Urinary bladder (tissue), 3 donors: ENCODE measurements at regions not wholly inside any gene's neighbourhood (a gene's known extent, or its start where the extent isn't known, plus 50 kb on each side); places are given as distances from the start of the nearest gene placed in this dataset.
"Not testable (repeated sequence)": the region's sequence is repeated elsewhere in the genome, so short reads cannot be mapped to it uniquely, and the experiment has no call there.

ENCODE experiments used
- DNase-seq: peaks from one replicate; pipeline ENCODE4 v3.0.0-alpha.2; 2015; ENCODE audit errors: extremely low spot score
- H3K27ac ChIP-seq: one replicate; pipeline ENCODE4 v1.5.1; 2013; ENCODE audit warnings: low read depth, mild to moderate bottlenecking, moderate library complexity
- H3K36me3 ChIP-seq: one replicate; pipeline ENCODE4 v1.6.1; 2013; ENCODE audit warnings: mild to moderate bottlenecking, moderate library complexity; ENCODE audit not compliant: insufficient read depth
- H3K4me1 ChIP-seq: one replicate; pipeline ENCODE4 v1.6.1; 2013; ENCODE audit warnings: mild to moderate bottlenecking, moderate library complexity; ENCODE audit not compliant: insufficient read depth
- H3K4me3 ChIP-seq: one replicate; pipeline ENCODE4 v1.5.1; 2013; ENCODE audit warnings: low read depth, low read length
- WGBS: extraction: QIAGEN DNeasy Blood & Tissue Kit; methylation state at CpG from one replicate; pipeline ENCODE4 v1.1.7; 2013; 5-methylcytosine and 5-hydroxymethylcytosine counted together
- donor health status: healthy with polysubstance abuse.
- donor health status: healthy.

DNA sequence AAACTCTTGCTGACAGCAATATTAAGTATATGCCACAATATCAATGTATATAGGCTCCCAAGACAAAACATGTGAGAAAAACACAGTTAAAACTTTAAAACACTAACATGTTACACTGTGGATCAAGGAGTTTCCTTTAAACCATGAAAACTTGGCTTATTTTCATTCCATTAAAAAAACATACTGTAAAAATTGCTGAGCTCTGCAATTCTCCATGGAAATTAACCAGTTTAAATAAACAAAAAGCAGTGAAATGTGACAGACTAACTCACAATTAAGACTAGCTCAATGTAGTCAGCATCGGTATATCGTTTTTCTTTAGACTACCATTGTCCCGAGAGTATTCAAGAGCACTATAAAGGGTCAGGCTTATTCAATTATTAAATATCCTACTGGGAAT, 930.5 kb upstream of the SLITRK1 start:
- no peaks in the 10 kb centered on the region for H3K4me1 ChIP-seq
- DNase-seq, result no peak
- H3K27ac ChIP-seq, result no peak overlapping the region
- H3K4me3 ChIP-seq, result no peak overlapping the region
- 76% methylated on average over 3 of the region's 3 CpGs for WGBS
- H3K36me3 ChIP-seq, result no peaks in the 10 kb centered on the region

DNA sequence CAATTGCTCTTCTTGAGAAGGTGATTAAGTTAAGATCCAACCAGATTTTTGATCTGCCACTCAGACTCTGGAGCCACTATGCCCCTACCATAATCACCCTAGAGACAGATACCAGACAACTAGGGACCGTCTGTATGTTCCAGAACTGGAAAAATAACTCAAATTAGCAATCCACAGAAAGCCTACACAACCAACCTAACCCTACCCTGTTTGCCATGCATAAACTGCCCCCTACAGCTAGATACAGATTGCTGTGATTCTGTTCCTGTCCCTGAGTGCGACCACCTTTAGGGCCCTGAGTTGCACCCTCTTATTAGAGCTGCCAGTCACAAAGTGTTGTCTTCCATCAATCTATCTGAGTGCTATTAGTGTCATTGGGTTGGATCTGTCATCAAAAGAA, 929.8 kb upstream of the SLITRK1 start:
- H3K36me3 ChIP-seq, result no peaks in the 10 kb centered on the region
- H3K4me1 ChIP-seq, result no peaks in the 10 kb centered on the region
- WGBS, result 91% methylated on average over 2 of the region's 2 CpGs
- DNase-seq, result no peak
- H3K4me3 ChIP-seq, result no peak overlapping the region
- no peak overlapping the region for H3K27ac ChIP-seq

DNA sequence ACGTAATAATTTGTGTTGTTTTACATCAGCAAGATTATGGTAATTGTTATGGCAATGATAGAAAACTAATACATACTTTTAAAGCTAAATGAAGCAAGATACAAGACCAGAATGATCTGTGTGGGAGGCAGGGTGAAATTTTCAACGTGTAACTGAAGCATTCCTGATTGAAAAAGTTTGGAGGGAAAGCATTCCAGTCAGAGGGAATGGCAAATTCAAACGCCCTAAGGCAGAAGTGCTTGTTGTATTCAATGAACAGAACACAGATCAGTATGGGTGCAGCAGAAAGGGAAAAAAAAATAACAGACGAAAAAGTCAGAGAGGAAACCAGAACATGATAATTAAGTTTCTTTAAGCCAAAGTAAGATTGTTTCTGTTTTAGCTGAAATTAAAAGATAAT, 928.5 kb upstream of the SLITRK1 start:
- Histone ChIP-seq H3K36me3 (no peaks in the 10 kb centered on the region), H3K27ac (no peak overlapping the region), H3K4me3 (no peak overlapping the region), H3K4me1 (no peaks in the 10 kb centered on the region)
- no peak for DNase-seq
- WGBS, result 42% methylated on average over 4 of the region's 4 CpGs

DNA sequence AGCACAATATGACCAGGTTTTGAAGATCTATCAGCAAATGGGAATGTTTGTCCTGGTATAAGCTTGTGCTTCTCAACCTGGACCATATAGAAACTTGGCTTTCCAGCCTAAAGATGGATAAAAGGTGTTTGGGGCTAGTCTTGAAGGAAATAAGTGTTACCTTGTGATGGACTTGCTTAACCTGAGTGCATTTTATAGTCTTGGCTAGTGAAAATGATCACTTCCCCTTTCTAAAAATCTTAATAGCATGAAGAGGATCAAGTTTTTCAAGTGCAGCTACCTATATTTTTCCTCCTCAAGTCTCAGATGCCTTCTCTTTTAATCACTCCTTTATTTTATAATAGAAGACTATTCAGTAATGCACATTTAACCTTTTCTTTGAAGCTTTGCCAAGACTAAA, 919.8 kb upstream of the SLITRK1 start:
- no peak overlapping the region for H3K4me3 ChIP-seq
- no peaks in the 10 kb centered on the region for H3K36me3 ChIP-seq
- H3K4me1 ChIP-seq, result no peaks in the 10 kb centered on the region
- no peak for DNase-seq
- no peak overlapping the region for H3K27ac ChIP-seq

DNA sequence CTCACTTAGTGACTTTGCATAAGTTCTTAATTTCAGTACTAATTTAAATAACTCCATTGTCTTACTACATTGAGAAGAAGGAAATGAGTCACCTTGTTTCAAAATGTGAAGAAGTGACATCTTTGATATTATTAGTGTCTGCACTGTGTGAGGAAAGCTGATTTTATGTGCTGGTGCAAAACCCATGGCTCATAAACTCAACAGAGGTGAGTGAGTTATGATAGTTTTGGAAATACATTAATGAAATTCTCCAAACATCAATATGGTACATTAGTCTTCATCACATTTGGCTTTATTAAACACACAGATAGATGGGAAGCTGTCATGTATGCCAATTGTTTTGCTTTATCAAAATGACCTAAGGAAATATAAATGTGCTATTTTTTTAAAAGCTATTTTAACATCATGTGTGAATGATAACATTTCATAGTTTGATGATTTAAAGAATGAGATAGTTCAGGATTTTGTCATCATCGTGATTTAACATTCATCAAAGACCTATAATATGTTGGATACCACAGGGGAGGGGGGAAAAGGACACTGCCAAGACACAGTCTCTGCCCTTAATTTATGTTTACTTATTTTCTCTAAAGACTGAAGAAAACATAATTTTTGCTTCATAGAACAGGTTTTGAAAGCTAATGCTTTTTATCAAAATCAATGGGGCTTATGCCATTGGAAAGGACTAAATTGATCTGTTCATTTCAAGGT, 902.3 kb upstream of the SLITRK1 start:
- 74% methylated on average over 1 of the region's 1 CpG for WGBS
- no peak for DNase-seq

DNA sequence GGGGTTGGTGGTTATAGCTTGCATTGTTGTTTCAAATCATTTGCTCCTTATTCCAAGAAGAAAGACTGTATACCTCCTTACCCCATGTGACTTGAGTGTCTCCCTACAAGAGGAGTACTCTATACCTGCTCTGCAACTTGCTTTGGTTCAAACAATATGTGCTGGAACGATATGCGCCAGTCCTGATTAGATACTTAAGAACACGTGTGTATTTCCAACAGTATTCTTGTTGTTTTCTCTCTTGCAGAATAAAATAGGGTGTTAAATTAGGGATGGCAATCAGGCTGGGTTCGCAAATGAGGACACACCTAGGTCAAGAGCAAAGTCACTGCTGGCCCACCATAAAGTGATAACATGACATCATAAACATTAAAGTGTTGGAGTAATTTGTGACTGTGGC, 895.0 kb upstream of the SLITRK1 start:
- no peaks in the 10 kb centered on the region for H3K4me1 ChIP-seq
- H3K27ac ChIP-seq, result no peak overlapping the region
- H3K4me3 ChIP-seq, result no peak overlapping the region
- 76% methylated on average over 4 of the region's 4 CpGs for WGBS
- DNase-seq, result no peak
- no peaks in the 10 kb centered on the region for H3K36me3 ChIP-seq

More for the DNA sequence above, 902.3 kb upstream of the SLITRK1 start:
- Histone ChIP-seq H3K4me1 (no peaks in the 10 kb centered on the region), H3K27ac (no peak overlapping the region), H3K36me3 (no peaks in the 10 kb centered on the region), H3K4me3 (no peak overlapping the region)

DNA sequence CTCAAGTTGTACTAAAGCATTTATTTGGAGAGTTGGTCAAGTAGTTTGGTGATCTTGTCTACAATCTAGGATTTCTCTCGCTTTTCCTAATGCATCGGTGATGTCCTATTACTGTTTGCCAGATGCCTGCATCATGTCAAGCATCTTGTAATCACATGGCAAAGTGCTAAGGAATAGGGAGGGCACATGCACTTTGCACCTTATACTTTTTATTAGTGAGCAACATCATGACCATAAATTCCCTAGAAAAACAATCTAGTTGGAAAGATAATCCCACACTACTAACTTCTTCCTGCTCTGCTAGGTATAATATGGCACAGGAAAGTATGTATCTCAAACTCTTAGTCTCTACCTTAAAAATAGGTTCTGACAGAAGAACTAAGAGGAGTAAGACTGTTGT, 894.3 kb upstream of the SLITRK1 start:
- 72% methylated on average over 2 of the region's 2 CpGs for WGBS
- no peak for DNase-seq
- Histone ChIP-seq H3K36me3 (no peaks in the 10 kb centered on the region), H3K4me1 (no peaks in the 10 kb centered on the region), H3K4me3 (no peak overlapping the region), H3K27ac (no peak overlapping the region)

DNA sequence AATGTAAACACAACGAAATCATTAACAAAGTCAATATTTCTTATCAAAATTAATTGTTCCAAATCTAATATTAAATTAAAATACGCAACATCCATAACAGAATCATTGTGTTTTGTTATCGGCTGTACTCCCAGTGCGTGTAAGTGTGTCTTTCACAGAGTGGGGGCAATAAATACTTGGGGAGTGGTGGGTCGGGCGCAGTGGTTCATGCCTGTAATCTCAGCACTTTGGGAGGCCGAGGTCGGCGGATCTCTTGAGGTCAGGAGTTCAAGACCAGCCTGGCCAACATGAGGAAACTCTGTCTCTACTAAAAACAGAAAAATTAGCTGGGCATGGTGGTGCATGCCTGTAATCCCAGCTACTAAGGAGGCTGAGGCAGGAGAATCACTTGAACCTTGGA, 893.6 kb upstream of the SLITRK1 start:
- H3K4me1 ChIP-seq, DNase-seq, H3K27ac ChIP-seq, H3K4me3 ChIP-seq, H3K36me3 ChIP-seq: not testable (repeated sequence)
- WGBS, result 82% methylated on average over 9 of the region's 9 CpGs

DNA sequence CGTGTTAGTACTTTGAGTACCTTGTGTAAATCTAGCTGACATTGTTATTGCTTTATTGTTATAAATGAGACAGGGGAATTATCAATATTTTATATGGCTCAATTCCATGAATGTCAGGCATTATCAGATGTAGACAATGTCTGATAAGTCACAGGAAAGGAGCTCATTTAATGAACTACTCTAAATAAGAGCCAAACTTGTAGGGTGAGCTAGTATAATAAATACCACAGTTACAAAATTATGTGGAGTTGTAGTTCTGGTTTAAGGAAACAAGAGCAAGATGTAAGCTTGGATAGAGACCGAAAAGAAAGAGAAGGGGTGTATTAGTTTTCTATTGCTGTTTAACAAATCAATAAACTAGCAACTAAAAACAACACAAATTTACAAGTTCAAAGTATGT, 891.8 kb upstream of the SLITRK1 start:
- H3K4me3 ChIP-seq, result no peak overlapping the region
- H3K36me3 ChIP-seq, result no peaks in the 10 kb centered on the region
- 54% methylated on average over 2 of the region's 2 CpGs for WGBS
- H3K4me1 ChIP-seq, result no peaks in the 10 kb centered on the region
- no peak for DNase-seq
- H3K27ac ChIP-seq, result no peak overlapping the region

DNA sequence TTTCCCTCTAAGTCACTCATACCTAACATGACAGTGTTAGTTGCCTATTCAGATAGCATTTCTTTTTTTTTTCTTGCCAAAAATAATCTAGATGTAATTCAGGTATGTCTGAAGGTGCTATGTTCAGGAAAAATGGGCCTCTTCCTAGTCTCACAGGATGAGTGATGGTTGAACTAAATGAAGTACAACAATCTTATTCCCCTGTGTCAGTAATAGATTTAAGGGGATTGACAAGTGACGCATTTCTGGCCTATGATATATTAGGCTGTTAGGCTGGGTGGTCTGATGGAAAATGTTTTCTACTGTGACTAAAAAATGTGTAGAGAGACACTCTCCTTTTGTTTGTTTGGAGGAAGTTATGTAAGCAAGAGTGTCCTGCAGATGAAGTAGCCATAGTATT, 878.7 kb upstream of the SLITRK1 start:
- whole genome bisulfite sequencing, result 97% methylated on average over 1 of the region's 1 CpG
- Histone ChIP-seq H3K4me3 (no peak overlapping the region), H3K36me3 (no peaks in the 10 kb centered on the region), H3K4me1 (no peaks in the 10 kb centered on the region), H3K27ac (no peak overlapping the region)
- DNase-seq, result no peak

DNA sequence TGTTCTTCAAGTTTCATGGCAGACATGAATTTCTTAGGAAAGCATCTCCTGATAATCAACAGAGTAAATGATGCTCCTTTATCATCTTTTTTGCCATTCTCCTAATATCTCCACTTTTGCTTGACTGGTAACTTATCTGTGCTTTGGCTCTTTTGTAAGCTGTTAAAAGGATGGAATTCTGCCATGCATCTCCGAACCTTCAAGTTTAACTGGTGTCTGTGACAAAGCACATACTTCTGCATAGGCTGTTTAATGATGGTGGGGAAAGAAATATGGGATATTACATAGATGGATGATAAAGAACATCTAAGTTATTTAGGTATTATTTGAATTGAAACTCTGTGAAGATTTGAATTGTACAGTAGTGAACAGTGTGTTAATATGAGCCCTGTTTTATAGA, 866.9 kb upstream of the SLITRK1 start:
- 25% methylated on average over 1 of the region's 1 CpG for WGBS
- Histone ChIP-seq H3K36me3 (no peaks in the 10 kb centered on the region), H3K4me1 (no peaks in the 10 kb centered on the region), H3K27ac (no peak overlapping the region), H3K4me3 (no peak overlapping the region)
- no peak for DNase-seq

DNA sequence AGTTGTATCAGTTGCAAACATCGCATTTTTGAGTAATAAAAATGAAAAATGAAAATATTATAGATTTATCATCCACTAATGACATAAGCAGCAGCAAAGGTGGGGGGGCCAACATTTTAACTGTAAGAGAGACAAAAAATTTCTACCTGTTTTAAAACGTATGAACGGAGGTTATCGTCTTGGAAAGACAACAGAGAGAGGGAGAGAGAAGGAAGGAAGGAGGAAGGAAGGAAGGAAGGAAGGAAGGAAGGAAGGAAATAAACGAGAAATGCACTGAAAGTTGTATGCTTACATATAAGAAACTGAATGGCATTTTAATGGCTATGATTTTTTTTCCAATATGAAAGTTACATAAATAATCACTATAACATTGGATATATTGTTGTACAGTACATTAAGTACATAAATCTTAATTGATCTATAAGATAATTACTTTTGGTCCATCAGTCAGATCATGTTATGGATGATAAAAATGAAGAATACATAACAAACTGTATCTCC, 862.8 kb upstream of the SLITRK1 start:
- Histone ChIP-seq H3K27ac (no peak overlapping the region), H3K36me3 (no peaks in the 10 kb centered on the region), H3K4me1 (no peaks in the 10 kb centered on the region), H3K4me3 (no peak overlapping the region)
- DNase-seq, result no peak
- WGBS, result 86% methylated on average over 5 of the region's 5 CpGs

DNA sequence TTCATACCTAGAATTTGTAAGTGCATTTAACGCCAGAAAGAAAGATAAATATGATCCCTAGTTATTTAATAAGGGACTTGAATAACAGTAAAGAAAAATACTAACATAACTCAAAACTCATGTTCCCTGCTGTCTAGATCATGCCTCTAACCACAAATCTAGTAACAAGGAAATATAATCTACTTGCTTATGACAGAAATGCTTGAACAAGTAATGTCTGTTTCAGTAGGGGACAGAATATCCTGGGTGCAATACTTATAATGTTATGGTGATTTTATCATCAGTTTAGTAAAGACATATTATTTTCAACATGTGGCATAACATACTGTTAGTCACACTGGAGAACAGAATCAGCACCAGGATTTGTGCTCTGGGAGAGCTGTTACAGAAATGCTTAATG, 861.9 kb upstream of the SLITRK1 start:
- Histone ChIP-seq H3K36me3 (no peaks in the 10 kb centered on the region), H3K4me1 (no peaks in the 10 kb centered on the region), H3K27ac (no peak overlapping the region), H3K4me3 (no peak overlapping the region)
- 67% methylated on average over 1 of the region's 1 CpG for WGBS
- no peak for DNase-seq

DNA sequence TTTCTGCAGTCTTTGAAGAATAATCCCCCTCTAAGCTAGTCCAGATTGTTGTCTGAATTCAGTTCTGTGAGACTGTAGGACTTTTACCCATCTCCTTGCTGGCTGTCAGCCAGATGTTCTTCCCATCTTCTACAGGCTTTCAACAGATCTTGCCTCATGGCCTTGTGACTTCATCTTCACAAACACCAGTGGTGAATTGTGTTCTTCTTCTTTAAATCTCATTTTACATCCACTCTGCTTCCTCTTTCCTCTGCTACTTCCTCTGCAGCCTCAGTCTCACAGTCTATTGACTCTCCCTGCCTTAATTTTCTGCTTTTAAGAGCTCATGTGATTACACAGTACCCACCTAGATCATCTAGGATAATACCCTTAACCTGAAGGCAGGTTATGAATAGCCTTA, 859.0 kb upstream of the SLITRK1 start:
- Histone ChIP-seq H3K36me3 (no peaks in the 10 kb centered on the region), H3K4me3 (no peak overlapping the region), H3K4me1 (no peaks in the 10 kb centered on the region), H3K27ac (no peak overlapping the region)
- DNase-seq, result no peak

DNA sequence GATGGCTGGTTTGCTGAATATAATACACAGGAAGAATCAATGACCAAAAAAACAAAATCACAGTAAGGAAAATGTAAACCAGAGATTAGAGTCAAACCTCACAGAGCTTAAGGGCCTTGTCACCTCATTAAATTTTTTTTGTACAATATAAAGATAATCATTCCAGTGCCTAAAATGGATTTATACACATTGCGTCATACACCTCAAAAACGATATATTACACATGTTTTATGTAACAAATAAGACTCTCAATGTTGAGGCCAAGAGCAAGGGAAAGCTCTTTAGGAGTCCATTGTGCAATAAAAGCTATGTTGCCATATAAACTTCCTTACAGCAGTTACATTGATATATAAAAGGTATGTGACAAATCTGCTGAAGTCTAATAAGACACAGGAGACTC, 856.7 kb upstream of the SLITRK1 start:
- H3K36me3 ChIP-seq, result no peaks in the 10 kb centered on the region
- H3K27ac ChIP-seq, result no peak overlapping the region
- no peak overlapping the region for H3K4me3 ChIP-seq
- 36% methylated on average over 2 of the region's 2 CpGs for WGBS
- H3K4me1 ChIP-seq, result no peaks in the 10 kb centered on the region
- DNase-seq, result no peak
